LNCaP clone FGC (cell line): ENCODE measurements at regions not wholly inside any gene's neighbourhood (a gene's known extent, or its start where the extent isn't known, plus 50 kb on each side); places are given as distances from the start of the nearest gene placed in this dataset.

Source experiments
- DNase-seq: peaks from one replicate; pipeline ENCODE4 v3.0.0-alpha.2; 2011; ENCODE audit warnings: low read depth
- H3K4me3 ChIP-seq: 2 replicates; pipeline ENCODE4 v1.5.1; 2011; ENCODE audit warnings: mild to moderate bottlenecking, low read depth, low read length, control low read depth
- CTCF ChIP-seq: IDR thresholded peaks from 2 replicates; pipeline ENCODE4 v1.5.1; 2012; ENCODE audit warnings: mild to moderate bottlenecking; ENCODE audit not compliant: control insufficient read depth, insufficient read depth; ENCODE audit errors: extremely low read depth

- TF ChIP-seq CTCF: no peak
Measured at GRCh38 chr10:78395162-78395561, 361.5 kb downstream of the RPS24 start.

GRCh38 chr10:78396754-78397153 lies 363.1 kb downstream of the RPS24 start:
- no peak overlapping the region for H3K4me3 ChIP-seq
- DNase-seq: no peak
- TF ChIP-seq CTCF: no peak

More at GRCh38 chr10:78395162-78395561, 361.5 kb downstream of the RPS24 start:
- no peak overlapping the region for H3K4me3 ChIP-seq
- DNase-seq: no peak

GRCh38 chr10:78397786-78398185 lies 364.1 kb downstream of the RPS24 start:
- TF ChIP-seq CTCF: no peak
- DNase-seq: no peak
- no peak overlapping the region for H3K4me3 ChIP-seq

- TF ChIP-seq CTCF: no peak
- no peak for DNase-seq
Measured at GRCh38 chr10:78398382-78398781, 364.7 kb downstream of the RPS24 start.

GRCh38 chr10:78401624-78402367 lies 368.1 kb downstream of the RPS24 start:
- TF ChIP-seq CTCF: no peak
- H3K4me3 ChIP-seq: no peak overlapping the region
- DNase-seq: no peak

More at GRCh38 chr10:78398382-78398781, 364.7 kb downstream of the RPS24 start:
- no peak overlapping the region for H3K4me3 ChIP-seq

- H3K4me3 ChIP-seq: no peak overlapping the region
- no peak for DNase-seq
- TF ChIP-seq CTCF: no peak
Measured at GRCh38 chr10:78402591-78402990, 368.9 kb downstream of the RPS24 start.

- no peak for DNase-seq
- no peak overlapping the region for H3K4me3 ChIP-seq
- TF ChIP-seq CTCF: no peak
Measured at GRCh38 chr10:78403781-78404180, 370.1 kb downstream of the RPS24 start.
